ENCODE measurements at regions not wholly inside any gene's neighbourhood (a gene's known extent, or its start where the extent isn't known, plus 50 kb on each side); places are given as distances from the start of the nearest gene placed in this dataset.
"Not testable (repeated sequence)": the region's sequence is repeated elsewhere in the genome, so short reads cannot be mapped to it uniquely, and the experiment has no call there.

- H3K36me3 ChIP-seq (ENCODE audit: insufficient read depth, low read length) = no peaks in the 10 kb centered on the region
- H3K4me1 ChIP-seq (ENCODE audit: low read length) = no peaks in the 10 kb centered on the region
- H4K20me1 ChIP-seq (ENCODE audit: insufficient read depth, low read depth, low read length) = no peaks in the 10 kb centered on the region
- H3K27me3 ChIP-seq (ENCODE audit: low read length) = no peaks in the 10 kb centered on the region
- H3K4me3 ChIP-seq (ENCODE audit: low read length) = no peak overlapping the region
- no peak overlapping the region for H3K9ac ChIP-seq (ENCODE audit: low read length)
- no peak overlapping the region for H2AFZ ChIP-seq (ENCODE audit: low read length)
- H3K4me2 ChIP-seq (ENCODE audit: low read depth, low read length, poor library complexity, severe bottlenecking) = no peak overlapping the region
- H3K27ac ChIP-seq (ENCODE audit: low read length) = no peak overlapping the region
- H3K79me2 ChIP-seq (ENCODE audit: low read length) = no peaks in the 10 kb centered on the region
- H3K9me3 ChIP-seq (ENCODE audit: low read length) = no peaks in the 10 kb centered on the region
- DNase-seq = no peak
- H3K9me2 ChIP-seq (replicated peaks; ENCODE audit: insufficient read depth, low read length) = no peaks in the 10 kb centered on the region
Observed at GRCh38 chr2:62334009-62334408, 138.1 kb downstream of the B3GNT2 start.

- Histone ChIP-seq H3K4me1 (ENCODE audit: low read length) (no peaks in the 10 kb centered on the region), H3K79me2 (ENCODE audit: low read length) (no peaks in the 10 kb centered on the region), H3K9me3 (ENCODE audit: low read length) (no peaks in the 10 kb centered on the region), H3K4me2 (ENCODE audit: low read depth, low read length, poor library complexity, severe bottlenecking) (no peak overlapping the region), H3K4me3 (ENCODE audit: low read length) (no peak overlapping the region), H3K9me2 (replicated peaks; ENCODE audit: insufficient read depth, low read length) (no peaks in the 10 kb centered on the region), H3K27ac (ENCODE audit: low read length) (no peak overlapping the region), H2AFZ (ENCODE audit: low read length) (no peak overlapping the region), H4K20me1 (ENCODE audit: insufficient read depth, low read depth, low read length) (no peaks in the 10 kb centered on the region), H3K36me3 (ENCODE audit: insufficient read depth, low read length) (no peaks in the 10 kb centered on the region), H3K27me3 (ENCODE audit: low read length) (0 out of 2 replicates have a peak, but pooled peaks cover 4% of the 10 kb centered on the region), H3K9ac (ENCODE audit: low read length) (no peak overlapping the region)
- DNase-seq = no peak
Observed at GRCh38 chr2:62330959-62331358, 135.0 kb downstream of the B3GNT2 start.

DNA sequence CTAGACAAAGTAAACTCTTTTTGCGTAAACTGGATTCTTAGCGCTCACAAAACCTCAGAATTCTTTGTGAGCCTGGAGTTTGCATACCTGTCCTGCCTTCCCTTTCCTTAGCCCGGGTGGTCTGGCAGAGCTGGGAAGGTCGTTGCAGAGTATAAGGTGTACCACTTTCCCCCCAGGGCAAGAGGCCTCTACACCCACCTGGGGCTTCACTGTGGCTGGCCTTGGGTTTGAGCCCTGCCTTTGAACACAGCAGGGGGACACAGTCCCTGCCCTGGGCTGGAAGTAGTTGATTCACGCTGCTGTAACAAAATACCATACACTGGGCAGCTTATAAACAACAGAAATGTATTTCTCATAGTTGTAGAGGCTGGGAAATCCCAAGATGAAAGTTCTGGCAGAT lies 133.9 kb downstream of the B3GNT2 start:
- no peaks in the 10 kb centered on the region for H3K9me2 ChIP-seq (replicated peaks; ENCODE audit: insufficient read depth, low read length)
- H3K9ac ChIP-seq (ENCODE audit: low read length) = no peak overlapping the region
- H3K79me2 ChIP-seq (ENCODE audit: low read length) = no peaks in the 10 kb centered on the region
- no peaks in the 10 kb centered on the region for H3K9me3 ChIP-seq (ENCODE audit: low read length)
- H3K27ac ChIP-seq (ENCODE audit: low read length) = no peak overlapping the region
- H4K20me1 ChIP-seq (ENCODE audit: insufficient read depth, low read depth, low read length) = no peaks in the 10 kb centered on the region
- H3K4me1 ChIP-seq (ENCODE audit: low read length) = no peaks in the 10 kb centered on the region
- H3K36me3 ChIP-seq (ENCODE audit: insufficient read depth, low read length) = no peaks in the 10 kb centered on the region
- DNase-seq = no peak
- no peak overlapping the region for H3K4me3 ChIP-seq (ENCODE audit: low read length)
- no peak overlapping the region for H3K4me2 ChIP-seq (ENCODE audit: low read depth, low read length, poor library complexity, severe bottlenecking)
- H3K27me3 ChIP-seq (ENCODE audit: low read length) = 0 out of 2 replicates have a peak, but pooled peaks cover 4% of the 10 kb centered on the region
- H2AFZ ChIP-seq (ENCODE audit: low read length) = no peak overlapping the region

DNA sequence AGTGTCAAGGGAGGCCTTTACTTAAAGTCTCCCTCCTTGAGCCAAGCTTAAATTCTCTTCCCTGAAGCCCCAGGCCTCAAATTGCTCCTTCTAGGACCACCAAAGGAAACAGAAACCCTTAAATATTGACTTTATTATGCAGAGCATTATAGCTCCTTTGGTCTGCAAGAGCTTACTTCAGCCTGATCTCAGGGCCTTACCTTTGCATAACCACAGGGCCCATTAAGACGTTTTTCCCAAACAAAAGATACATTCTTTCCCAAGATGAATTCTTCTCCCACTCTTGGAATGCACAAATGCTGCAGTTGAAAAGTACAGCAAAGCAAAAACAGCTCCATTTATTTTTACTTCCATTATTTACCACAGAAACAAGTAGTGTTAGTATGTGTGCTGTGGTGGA lies 130.8 kb downstream of the B3GNT2 start:
- Histone ChIP-seq H3K9ac (ENCODE audit: low read length) (no peak overlapping the region), H3K9me2 (replicated peaks; ENCODE audit: insufficient read depth, low read length) (no peaks in the 10 kb centered on the region), H3K27me3 (ENCODE audit: low read length) (0 out of 2 replicates have a peak, but pooled peaks cover 4% of the 10 kb centered on the region), H2AFZ (ENCODE audit: low read length) (no peak overlapping the region), H3K4me2 (ENCODE audit: low read depth, low read length, poor library complexity, severe bottlenecking) (no peak overlapping the region), H3K4me3 (ENCODE audit: low read length) (no peak overlapping the region), H3K4me1 (ENCODE audit: low read length) (no peaks in the 10 kb centered on the region), H3K36me3 (ENCODE audit: insufficient read depth, low read length) (no peaks in the 10 kb centered on the region), H3K79me2 (ENCODE audit: low read length) (no peaks in the 10 kb centered on the region), H4K20me1 (ENCODE audit: insufficient read depth, low read depth, low read length) (no peaks in the 10 kb centered on the region), H3K9me3 (ENCODE audit: low read length) (no peaks in the 10 kb centered on the region), H3K27ac (ENCODE audit: low read length) (no peak overlapping the region)
- DNase-seq = no peak

DNA sequence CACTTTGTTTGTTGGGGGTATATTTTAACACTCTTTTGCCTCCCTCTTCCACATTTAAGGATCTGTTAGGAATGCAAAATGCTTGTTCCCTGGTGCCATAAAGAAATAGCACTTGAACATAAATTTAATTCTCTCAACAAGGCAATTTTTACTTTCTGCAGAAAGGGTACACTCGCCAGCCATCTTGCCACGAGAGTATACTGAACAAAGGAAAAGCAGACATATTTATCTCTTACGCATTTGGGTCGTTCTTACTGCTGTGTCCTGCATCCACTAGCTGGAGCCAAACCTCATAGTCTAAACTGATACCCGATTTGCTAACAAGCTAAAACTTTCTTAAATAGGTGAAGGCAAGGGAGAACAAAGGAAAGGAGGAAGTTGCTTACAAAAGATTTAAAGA lies 129.5 kb downstream of the B3GNT2 start:
- Histone ChIP-seq H3K9ac (ENCODE audit: low read length) (no peak overlapping the region), H3K79me2 (ENCODE audit: low read length) (no peaks in the 10 kb centered on the region), H3K36me3 (ENCODE audit: insufficient read depth, low read length) (no peaks in the 10 kb centered on the region), H3K9me3 (ENCODE audit: low read length) (no peaks in the 10 kb centered on the region), H3K27me3 (ENCODE audit: low read length) (0 out of 2 replicates have a peak, but pooled peaks cover 4% of the 10 kb centered on the region), H3K4me2 (ENCODE audit: low read depth, low read length, poor library complexity, severe bottlenecking) (no peak overlapping the region), H4K20me1 (ENCODE audit: insufficient read depth, low read depth, low read length) (no peaks in the 10 kb centered on the region), H3K4me3 (ENCODE audit: low read length) (no peak overlapping the region), H2AFZ (ENCODE audit: low read length) (no peak overlapping the region), H3K27ac (ENCODE audit: low read length) (no peak overlapping the region), H3K9me2 (replicated peaks; ENCODE audit: insufficient read depth, low read length) (no peaks in the 10 kb centered on the region), H3K4me1 (ENCODE audit: low read length) (no peaks in the 10 kb centered on the region)
- no peak for DNase-seq

DNA sequence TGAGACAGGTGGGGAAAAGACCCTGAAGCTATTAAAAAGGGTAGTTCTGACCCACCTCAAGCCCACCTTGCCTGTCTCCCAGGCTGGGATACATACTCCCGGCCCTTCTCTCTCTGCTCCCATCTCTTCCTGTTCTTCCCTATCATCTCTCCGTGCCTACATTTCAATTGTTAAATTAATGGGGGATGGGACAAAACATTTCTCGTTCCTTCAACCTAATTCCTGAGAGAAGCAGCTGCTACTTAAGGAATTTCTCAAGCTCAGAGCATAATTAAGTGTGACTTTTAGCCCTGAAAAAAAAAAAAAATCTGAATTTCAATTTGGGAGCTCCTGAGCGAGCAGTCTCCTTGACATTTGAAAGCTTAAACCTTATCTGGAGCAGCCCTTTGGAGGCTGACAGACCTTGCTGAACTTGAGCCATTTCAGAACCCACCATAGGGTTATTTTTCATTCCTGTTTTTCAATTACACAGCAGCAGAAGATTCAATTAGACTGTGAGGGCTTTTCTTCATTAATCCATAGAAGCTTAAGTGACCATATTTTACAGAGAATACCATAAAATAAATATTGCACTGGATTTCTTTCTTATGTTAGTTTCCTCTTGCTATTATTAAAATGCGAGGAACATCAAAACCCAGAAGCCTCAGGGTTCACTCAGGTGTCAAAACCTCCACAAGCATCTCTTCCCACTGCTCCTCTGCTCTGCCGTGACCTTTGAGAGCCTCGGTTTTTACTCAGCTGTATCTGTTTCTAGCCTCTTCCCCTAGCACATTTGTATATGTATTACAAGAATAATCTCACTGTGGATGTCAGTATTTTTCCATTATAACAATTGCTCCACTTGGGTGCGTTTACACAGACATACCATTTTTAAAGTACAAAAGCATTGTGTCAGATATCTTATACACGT lies 125.7 kb downstream of the B3GNT2 start:
- no peak for DNase-seq
- H3K4me1 ChIP-seq (ENCODE audit: low read length) = no peaks in the 10 kb centered on the region
- H3K27me3 ChIP-seq (ENCODE audit: low read length) = 0 out of 2 replicates have a peak, but pooled peaks cover 4% of the 10 kb centered on the region
- no peaks in the 10 kb centered on the region for H4K20me1 ChIP-seq (ENCODE audit: insufficient read depth, low read depth, low read length)
- H3K9me3 ChIP-seq (ENCODE audit: low read length) = no peaks in the 10 kb centered on the region
- H3K27ac ChIP-seq (ENCODE audit: low read length) = no peak overlapping the region
- no peak overlapping the region for H2AFZ ChIP-seq (ENCODE audit: low read length)
- no peaks in the 10 kb centered on the region for H3K79me2 ChIP-seq (ENCODE audit: low read length)
- no peaks in the 10 kb centered on the region for H3K9me2 ChIP-seq (replicated peaks; ENCODE audit: insufficient read depth, low read length)
- no peak overlapping the region for H3K9ac ChIP-seq (ENCODE audit: low read length)
- no peak overlapping the region for H3K4me2 ChIP-seq (ENCODE audit: low read depth, low read length, poor library complexity, severe bottlenecking)
- H3K36me3 ChIP-seq (ENCODE audit: insufficient read depth, low read length) = no peaks in the 10 kb centered on the region
- no peak overlapping the region for H3K4me3 ChIP-seq (ENCODE audit: low read length)

DNA sequence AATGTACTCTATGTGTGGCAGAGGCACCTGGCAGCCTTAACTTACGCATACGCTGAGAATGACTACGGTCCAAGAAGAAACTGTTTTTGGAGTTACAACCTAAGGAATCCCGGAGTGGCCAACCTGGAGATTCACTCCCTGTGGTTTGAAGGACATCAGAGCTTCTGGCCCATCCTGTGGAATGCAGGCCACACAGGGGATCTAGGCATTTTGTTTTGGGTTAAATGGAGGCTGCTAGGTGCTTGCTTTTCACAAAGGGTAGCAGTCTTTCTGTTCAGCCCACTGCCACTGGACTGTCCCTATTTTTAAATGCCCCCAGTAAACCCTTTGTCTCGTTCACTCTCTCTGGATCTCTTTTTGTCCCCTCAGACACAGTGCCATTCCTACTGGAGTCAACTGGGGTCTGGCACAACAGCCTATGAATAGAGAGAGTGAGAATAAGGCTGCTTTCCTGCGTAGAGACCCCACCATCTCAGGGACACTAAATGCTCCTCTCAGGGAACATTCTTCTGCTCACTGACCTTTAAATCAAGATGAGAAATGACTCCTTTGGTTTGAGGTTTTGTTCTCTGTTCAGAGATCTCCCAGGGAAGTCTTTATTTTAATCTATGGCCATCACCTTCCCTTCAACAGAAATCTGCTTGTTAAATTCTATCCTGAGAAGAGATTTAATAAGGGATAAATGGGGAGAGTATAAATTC lies 124.9 kb downstream of the B3GNT2 start:
- no peak overlapping the region for H2AFZ ChIP-seq (ENCODE audit: low read length)
- no peaks in the 10 kb centered on the region for H3K9me2 ChIP-seq (replicated peaks; ENCODE audit: insufficient read depth, low read length)
- H3K27ac ChIP-seq (ENCODE audit: low read length) = no peak overlapping the region
- H3K4me2 ChIP-seq (ENCODE audit: low read depth, low read length, poor library complexity, severe bottlenecking) = no peak overlapping the region
- no peaks in the 10 kb centered on the region for H4K20me1 ChIP-seq (ENCODE audit: insufficient read depth, low read depth, low read length)
- H3K9me3 ChIP-seq (ENCODE audit: low read length) = no peaks in the 10 kb centered on the region
- no peak for DNase-seq
- H3K4me1 ChIP-seq (ENCODE audit: low read length) = no peaks in the 10 kb centered on the region
- H3K79me2 ChIP-seq (ENCODE audit: low read length) = no peaks in the 10 kb centered on the region
- H3K36me3 ChIP-seq (ENCODE audit: insufficient read depth, low read length) = no peaks in the 10 kb centered on the region
- no peak overlapping the region for H3K4me3 ChIP-seq (ENCODE audit: low read length)
- H3K27me3 ChIP-seq (ENCODE audit: low read length) = no peaks in the 10 kb centered on the region
- H3K9ac ChIP-seq (ENCODE audit: low read length) = no peak overlapping the region

DNA sequence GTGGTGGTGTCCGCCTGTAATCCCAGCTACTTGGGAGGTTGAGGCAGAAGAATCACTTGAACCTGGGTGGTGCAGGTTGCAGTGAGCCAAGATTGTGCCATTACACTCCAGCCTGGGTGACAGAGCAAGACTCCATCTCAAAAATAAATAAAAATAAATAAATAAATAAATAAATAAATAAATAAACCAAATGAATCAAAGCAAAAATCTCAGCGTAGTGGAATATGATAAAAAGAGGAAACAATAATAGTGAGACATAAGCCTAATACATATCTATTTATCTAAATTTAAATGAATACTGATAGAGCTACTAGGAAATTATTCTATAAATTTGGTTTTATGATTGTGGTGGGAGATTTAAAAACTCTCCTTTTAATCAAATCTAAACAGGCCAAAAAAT lies 124.2 kb downstream of the B3GNT2 start:
- H3K4me2 ChIP-seq (ENCODE audit: low read depth, low read length, poor library complexity, severe bottlenecking); H3K79me2 ChIP-seq (ENCODE audit: low read length); DNase-seq; H3K9ac ChIP-seq (ENCODE audit: low read length); H3K9me3 ChIP-seq (ENCODE audit: low read length); H3K27ac ChIP-seq (ENCODE audit: low read length); H3K9me2 ChIP-seq (replicated peaks; ENCODE audit: insufficient read depth, low read length); H3K36me3 ChIP-seq (ENCODE audit: insufficient read depth, low read length); H2AFZ ChIP-seq (ENCODE audit: low read length); H3K4me3 ChIP-seq (ENCODE audit: low read length); H3K4me1 ChIP-seq (ENCODE audit: low read length); H3K27me3 ChIP-seq (ENCODE audit: low read length); H4K20me1 ChIP-seq (ENCODE audit: insufficient read depth, low read depth, low read length): not testable (repeated sequence)

Data from Karpas-422 (cell line).